ENCODE measurements at regions not wholly inside any gene's neighbourhood (a gene's known extent, or its start where the extent isn't known, plus 50 kb on each side); places are given as distances from the start of the nearest gene placed in this dataset.

- no peak for DNase-seq
- 89 to 90% methylated on average over 1 of the region's 1 CpG for WGBS, 2 donors
- intact Hi-C loops (cut with DNase I), result no loop called here
- Histone ChIP-seq H3K4me1 (no peaks in the 10 kb centered on the region), H3K4me3 (no peak overlapping the region), H3K9me3 (no peaks in the 10 kb centered on the region), H3K27me3 (no peaks in the 10 kb centered on the region), H3K27ac (no peak overlapping the region), H3K36me3 (no peaks in the 10 kb centered on the region)
- TF ChIP-seq, protein P1, sequence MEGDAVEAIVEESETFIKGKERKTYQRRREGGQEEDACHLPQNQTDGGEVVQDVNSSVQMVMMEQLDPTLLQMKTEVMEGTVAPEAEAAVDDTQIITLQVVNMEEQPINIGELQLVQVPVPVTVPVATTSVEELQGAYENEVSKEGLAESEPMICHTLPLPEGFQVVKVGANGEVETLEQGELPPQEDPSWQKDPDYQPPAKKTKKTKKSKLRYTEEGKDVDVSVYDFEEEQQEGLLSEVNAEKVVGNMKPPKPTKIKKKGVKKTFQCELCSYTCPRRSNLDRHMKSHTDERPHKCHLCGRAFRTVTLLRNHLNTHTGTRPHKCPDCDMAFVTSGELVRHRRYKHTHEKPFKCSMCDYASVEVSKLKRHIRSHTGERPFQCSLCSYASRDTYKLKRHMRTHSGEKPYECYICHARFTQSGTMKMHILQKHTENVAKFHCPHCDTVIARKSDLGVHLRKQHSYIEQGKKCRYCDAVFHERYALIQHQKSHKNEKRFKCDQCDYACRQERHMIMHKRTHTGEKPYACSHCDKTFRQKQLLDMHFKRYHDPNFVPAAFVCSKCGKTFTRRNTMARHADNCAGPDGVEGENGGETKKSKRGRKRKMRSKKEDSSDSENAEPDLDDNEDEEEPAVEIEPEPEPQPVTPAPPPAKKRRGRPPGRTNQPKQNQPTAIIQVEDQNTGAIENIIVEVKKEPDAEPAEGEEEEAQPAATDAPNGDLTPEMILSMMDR (IDR thresholded peaks at IDR 0.05), result no peak
- TF ChIP-seq POLR2AphosphoS5 (IDR thresholded peaks at IDR 0.05) (no peak), EP300 (IDR thresholded peaks at IDR 0.05) (no peak), POLR2A (IDR thresholded peaks at IDR 0.05) (no peak)
Measured at GRCh38 chr4:60840020-60840419, 360.1 kb upstream of the ADGRL3 start.

DNA sequence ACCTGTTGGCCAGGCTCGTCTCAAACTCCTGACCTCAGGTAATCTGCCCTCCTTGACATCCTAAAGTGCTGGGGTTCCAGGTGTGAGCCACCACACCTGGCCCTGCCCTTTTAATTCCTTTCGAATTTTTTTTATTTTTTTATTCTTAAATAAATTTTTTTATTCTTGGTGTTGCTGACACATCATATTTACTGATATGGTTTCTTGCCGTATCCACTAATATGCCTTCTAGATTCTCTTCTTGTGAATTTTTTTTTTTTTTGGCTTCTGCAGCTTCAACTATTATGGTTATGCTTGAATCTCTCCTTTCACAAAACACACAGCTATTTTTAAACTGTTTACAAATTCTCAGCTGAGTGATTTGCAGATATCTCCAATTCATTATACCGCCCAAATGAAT lies 353.4 kb upstream of the ADGRL3 start:
- Histone ChIP-seq H3K4me3 (no peak overlapping the region), H3K9me3 (no peaks in the 10 kb centered on the region), H3K27me3 (no peaks in the 10 kb centered on the region), H3K27ac (no peak overlapping the region), H3K36me3 (no peaks in the 10 kb centered on the region), H3K4me1 (no peaks in the 10 kb centered on the region)
- WGBS, 2 donors, result 78 to 87% methylated on average over 4 of the region's 4 CpGs
- DNase-seq, result no peak
- intact Hi-C loops (cut with DNase I), result no loop called here
- TF ChIP-seq EP300 (IDR thresholded peaks at IDR 0.05) (no peak), POLR2AphosphoS5 (IDR thresholded peaks at IDR 0.05) (no peak), POLR2A (IDR thresholded peaks at IDR 0.05) (no peak)
- TF ChIP-seq, protein P1 (IDR thresholded peaks at IDR 0.05), result no peak

- Histone ChIP-seq H3K27ac (no peak overlapping the region), H3K9me3 (no peaks in the 10 kb centered on the region), H3K4me3 (no peak overlapping the region), H3K27me3 (no peaks in the 10 kb centered on the region), H3K4me1 (no peaks in the 10 kb centered on the region), H3K36me3 (no peaks in the 10 kb centered on the region)
- intact Hi-C loops (cut with DNase I), result no loop called here
- 25 to 50% methylated on average over 4 of the region's 4 CpGs for WGBS, 2 donors
- DNase-seq, result no peak
- TF ChIP-seq, protein P1 (IDR thresholded peaks at IDR 0.05), result no peak
- no peak for TF ChIP-seq POLR2AphosphoS5 (IDR thresholded peaks at IDR 0.05)
- TF ChIP-seq EP300 (IDR thresholded peaks at IDR 0.05), result no peak
- no peak for TF ChIP-seq POLR2A (IDR thresholded peaks at IDR 0.05)
Measured at GRCh38 chr4:60847614-60848013, 352.5 kb upstream of the ADGRL3 start.

DNA sequence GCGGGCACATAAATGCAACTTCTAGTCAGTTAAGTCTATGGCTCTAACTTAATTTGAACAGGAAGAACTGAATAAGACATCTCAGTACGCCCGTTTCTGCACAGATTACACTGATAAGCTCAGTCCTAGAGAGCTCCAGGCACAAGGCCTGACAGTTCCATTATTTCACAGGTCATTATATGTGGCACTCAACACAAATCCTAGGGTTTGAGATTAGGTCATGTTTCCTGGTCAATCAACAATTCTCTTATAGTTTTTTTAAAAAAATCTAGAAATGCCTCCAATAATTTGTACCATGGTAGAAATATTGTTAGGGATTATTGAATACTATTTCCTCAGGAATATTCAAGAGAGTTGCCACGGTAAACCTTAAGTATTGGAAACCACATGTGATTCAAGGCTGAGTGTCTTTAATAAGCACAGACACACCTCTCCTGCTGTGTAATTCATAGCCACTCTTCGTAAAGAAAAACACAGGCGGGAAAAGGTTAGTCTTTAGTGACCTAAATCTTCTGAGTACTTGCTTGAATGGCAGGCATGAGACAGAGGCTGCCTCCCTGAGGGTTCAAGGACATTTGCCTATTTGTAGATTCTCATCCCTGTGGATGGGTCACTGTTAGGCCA lies 342.9 kb upstream of the ADGRL3 start:
- Histone ChIP-seq H3K27ac (no peak overlapping the region), H3K4me1 (no peaks in the 10 kb centered on the region), H3K27me3 (no peaks in the 10 kb centered on the region), H3K9me3 (no peaks in the 10 kb centered on the region), H3K36me3 (no peaks in the 10 kb centered on the region), H3K4me3 (no peak overlapping the region)
- no peak for TF ChIP-seq POLR2A (IDR thresholded peaks at IDR 0.05)
- no peak for TF ChIP-seq POLR2AphosphoS5 (IDR thresholded peaks at IDR 0.05)
- TF ChIP-seq EP300 (IDR thresholded peaks at IDR 0.05), result no peak
- TF ChIP-seq, protein P1 (IDR thresholded peaks at IDR 0.05), result no peak
- WGBS, 2 donors, result 59 to 77% methylated on average over 6 of the region's 6 CpGs
- intact Hi-C loops (cut with DNase I), result no loop called here
- DNase-seq, result no peak

- no peaks in the 10 kb centered on the region for H3K4me1 ChIP-seq
- WGBS, 2 donors, result 92 to 97% methylated on average over 3 of the region's 3 CpGs
- TF ChIP-seq, protein P1 (IDR thresholded peaks at IDR 0.05), result no peak
- no peak for TF ChIP-seq POLR2AphosphoS5 (IDR thresholded peaks at IDR 0.05)
- TF ChIP-seq POLR2A (IDR thresholded peaks at IDR 0.05), result no peak
- TF ChIP-seq EP300 (IDR thresholded peaks at IDR 0.05), result no peak
- H3K27ac ChIP-seq, result no peak overlapping the region
- no peaks in the 10 kb centered on the region for H3K9me3 ChIP-seq
- no peaks in the 10 kb centered on the region for H3K27me3 ChIP-seq
- H3K36me3 ChIP-seq, result no peaks in the 10 kb centered on the region
- H3K4me3 ChIP-seq, result no peak overlapping the region
- intact Hi-C loops (cut with DNase I), result no loop called here
- DNase-seq, result no peak
Measured at GRCh38 chr4:60863442-60863841, 336.7 kb upstream of the ADGRL3 start.

Data from sigmoid colon (tissue), 6 donors.